Gastroesophageal sphincter (tissue), 3 donors: ENCODE measurements at regions not wholly inside any gene's neighbourhood (a gene's known extent, or its start where the extent isn't known, plus 50 kb on each side); places are given as distances from the start of the nearest gene placed in this dataset.
"Not testable (repeated sequence)": the region's sequence is repeated elsewhere in the genome, so short reads cannot be mapped to it uniquely, and the experiment has no call there.

Experiments used
- POLR2A ChIP-seq, 2 donors: fragments of 450-650 bp; IDR thresholded peaks; one replicate each; pipeline ENCODE4 v1.6.1; 2017; ENCODE audit warnings: antibody characterized with exemption in 2 of 2, mild to moderate bottlenecking in 2 of 2, moderate library complexity in 1 of 2
- TF ChIP-seq, protein P1 (sequence below), 4 experiments: fragments of 200-600 bp in 2 of 4; fragments of 450-650 bp in 2 of 4; sonication (generic) in 1 of 4; IDR thresholded peaks; one replicate each; pipeline ENCODE4 v1.5.1; 2017 to 2019; ENCODE audit warnings: antibody characterized with exemption in 4 of 4, mild to moderate bottlenecking in 2 of 4, moderate library complexity in 2 of 4

DNA sequence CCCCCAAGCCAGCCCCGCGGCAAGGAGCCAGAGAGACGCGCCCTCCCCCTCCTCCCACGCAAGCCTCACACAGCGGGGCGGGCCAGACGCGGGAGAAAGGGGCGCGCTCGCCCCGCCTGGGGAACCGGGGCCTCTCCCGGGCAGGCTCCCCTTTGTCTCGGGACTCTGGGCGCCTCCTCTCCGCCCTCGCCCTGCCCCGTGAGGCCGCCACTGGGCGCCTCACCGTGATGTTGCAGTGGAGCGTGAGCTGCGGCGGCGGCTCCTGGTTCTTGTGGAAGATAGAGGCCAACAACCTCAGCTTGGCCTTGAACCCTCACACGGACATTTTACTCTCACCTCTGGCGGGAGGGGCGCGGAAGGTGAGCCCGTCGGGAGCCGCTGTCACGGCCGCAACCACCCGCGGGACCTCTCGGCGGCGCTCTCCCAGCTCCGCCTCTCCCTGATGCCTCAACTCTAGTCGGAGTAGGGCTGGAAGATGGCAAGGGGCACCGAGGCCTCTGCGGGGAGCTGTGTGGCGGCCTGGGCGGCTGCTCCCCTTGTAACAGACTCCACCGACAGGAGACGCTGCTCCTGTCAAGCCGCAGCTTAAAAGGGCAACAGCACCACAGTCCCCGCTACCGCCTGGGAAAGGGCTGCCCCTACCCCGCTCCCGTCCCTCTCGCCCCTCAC lies 179.2 kb upstream of the ZSCAN2 start:
- not testable (repeated sequence) for TF ChIP-seq POLR2A (IDR thresholded peaks at IDR 0.05)
- TF ChIP-seq, protein P1, sequence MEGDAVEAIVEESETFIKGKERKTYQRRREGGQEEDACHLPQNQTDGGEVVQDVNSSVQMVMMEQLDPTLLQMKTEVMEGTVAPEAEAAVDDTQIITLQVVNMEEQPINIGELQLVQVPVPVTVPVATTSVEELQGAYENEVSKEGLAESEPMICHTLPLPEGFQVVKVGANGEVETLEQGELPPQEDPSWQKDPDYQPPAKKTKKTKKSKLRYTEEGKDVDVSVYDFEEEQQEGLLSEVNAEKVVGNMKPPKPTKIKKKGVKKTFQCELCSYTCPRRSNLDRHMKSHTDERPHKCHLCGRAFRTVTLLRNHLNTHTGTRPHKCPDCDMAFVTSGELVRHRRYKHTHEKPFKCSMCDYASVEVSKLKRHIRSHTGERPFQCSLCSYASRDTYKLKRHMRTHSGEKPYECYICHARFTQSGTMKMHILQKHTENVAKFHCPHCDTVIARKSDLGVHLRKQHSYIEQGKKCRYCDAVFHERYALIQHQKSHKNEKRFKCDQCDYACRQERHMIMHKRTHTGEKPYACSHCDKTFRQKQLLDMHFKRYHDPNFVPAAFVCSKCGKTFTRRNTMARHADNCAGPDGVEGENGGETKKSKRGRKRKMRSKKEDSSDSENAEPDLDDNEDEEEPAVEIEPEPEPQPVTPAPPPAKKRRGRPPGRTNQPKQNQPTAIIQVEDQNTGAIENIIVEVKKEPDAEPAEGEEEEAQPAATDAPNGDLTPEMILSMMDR (IDR thresholded peaks at IDR 0.05): peak in 1 of 4 experiments; percentile 7
